GM23248 (cell line): ENCODE measurements at regions not wholly inside any gene's neighbourhood (a gene's known extent, or its start where the extent isn't known, plus 50 kb on each side); places are given as distances from the start of the nearest gene placed in this dataset.

Source experiments
- DNase-seq: peaks from one replicate; pipeline ENCODE4 v3.0.0-alpha.2; 2015
- H2AFZ ChIP-seq: fragments of 200-600 bp; sonication (generic); 2 replicates; pipeline ENCODE4 v1.6.1; 2016; ENCODE audit warnings: antibody characterized with exemption
- H3F3A ChIP-seq: fragments of 200-600 bp; sonication (generic); 2 replicates; pipeline ENCODE4 v1.6.1; 2016; ENCODE audit warnings: mild to moderate bottlenecking, antibody characterized with exemption, mixed run types; ENCODE audit not compliant: insufficient read depth
- H3K27ac ChIP-seq: fragments of 200-600 bp; sonication (generic); 2 replicates; pipeline ENCODE4 v1.5.1; 2016; ENCODE audit warnings: mild to moderate bottlenecking
- H3K27me3 ChIP-seq: fragments of 200-600 bp; sonication (generic); replicated peaks from 2 replicates; pipeline ENCODE4 v1.6.1; 2016; ENCODE audit warnings: mild to moderate bottlenecking; ENCODE audit not compliant: insufficient read depth
- H3K36me3 ChIP-seq: fragments of 200-600 bp; sonication (generic); 2 replicates; pipeline ENCODE4 v1.6.1; 2016; ENCODE audit warnings: low read depth, mild to moderate bottlenecking
- H3K4me1 ChIP-seq: fragments of 200-600 bp; sonication (generic); 2 replicates; pipeline ENCODE4 v1.6.1; 2016; ENCODE audit warnings: mild to moderate bottlenecking; ENCODE audit not compliant: insufficient read depth
- H3K4me2 ChIP-seq: fragments of 200-600 bp; sonication (generic); one replicate; pipeline ENCODE4 v1.6.1; 2016; ENCODE audit warnings: mild to moderate bottlenecking; ENCODE audit not compliant: unreplicated experiment
- H3K4me3 ChIP-seq: fragments of 200-600 bp; sonication (generic); 2 replicates; pipeline ENCODE4 v1.5.1; 2016; ENCODE audit warnings: mild to moderate bottlenecking
- H3K79me2 ChIP-seq: fragments of 200-600 bp; sonication (generic); 2 replicates; pipeline ENCODE4 v1.6.1; 2016; ENCODE audit warnings: mild to moderate bottlenecking; ENCODE audit not compliant: insufficient read depth
- H3K9ac ChIP-seq: fragments of 200-600 bp; sonication (generic); 2 replicates; pipeline ENCODE4 v1.6.1; 2016; ENCODE audit warnings: mild to moderate bottlenecking
- H3K9me2 ChIP-seq: fragments of 200-600 bp; sonication (generic); 2 replicates; pipeline ENCODE4 v1.6.1; 2016; ENCODE audit warnings: mixed run types, mild to moderate bottlenecking, moderate library complexity; ENCODE audit not compliant: insufficient read depth
- H3K9me3 ChIP-seq: fragments of 200-600 bp; sonication (generic); one replicate; pipeline ENCODE4 v1.6.1; 2017; ENCODE audit warnings: low read depth
- H4K20me1 ChIP-seq: fragments of 200-600 bp; sonication (generic); 2 replicates; pipeline ENCODE4 v1.6.0; 2016; ENCODE audit not compliant: insufficient read depth
- EZH2 ChIP-seq: fragments of 200-600 bp; sonication (generic); IDR thresholded peaks from 2 replicates; pipeline ENCODE4 v1.6.1; 2018; ENCODE audit warnings: antibody characterized with exemption, mild to moderate bottlenecking; ENCODE audit not compliant: insufficient read depth, poor library complexity, severe bottlenecking
- EZH2phosphoT487 ChIP-seq: fragments of 200-600 bp; sonication (generic); IDR thresholded peaks from 2 replicates; pipeline ENCODE4 v1.6.1; 2018; ENCODE audit warnings: antibody characterized with exemption, moderate library complexity, mild to moderate bottlenecking, low read depth; ENCODE audit not compliant: insufficient read depth
- WGBS, 2 experiments: methylation state at CpG; one replicate each; pipeline ENCODE4 v1.1.6; 2015 to 2017; ENCODE audit warnings: low lambda C conversion rate in 2 of 2, low coverage in 1 of 2; ENCODE audit errors: missing lambda C conversion rate in 2 of 2; 5-methylcytosine and 5-hydroxymethylcytosine counted together
- in situ Hi-C: fragments of 300-500 bp; cut with MboI; formaldehyde crosslinking; loops from 2 replicates; pipeline ENCODE4 v1.15.0; 2020

DNA sequence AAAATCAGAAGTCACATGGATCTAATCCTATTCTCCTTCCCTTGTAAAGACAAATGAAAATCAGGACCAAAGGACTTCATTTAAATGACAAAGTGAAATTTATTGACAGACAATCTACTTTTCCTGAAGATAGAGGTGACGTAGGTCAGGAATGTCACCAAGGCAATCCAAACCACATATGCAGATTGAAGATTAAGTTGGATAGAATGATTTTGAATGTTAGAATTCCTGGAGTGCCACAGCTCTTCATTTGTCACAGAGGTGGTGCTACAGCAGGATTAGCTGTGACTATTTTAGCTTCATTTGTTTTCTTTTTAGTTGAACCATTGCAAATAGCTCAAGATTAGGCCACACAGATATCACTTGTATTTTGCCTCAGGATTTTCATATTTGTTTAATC, 736.0 kb upstream of the ARRDC3 start:
- H4K20me1 ChIP-seq: no peaks in the 10 kb centered on the region
- 17 to 32% methylated on average over 1 of the region's 1 CpG for WGBS, 2 experiments
- H3K9me2 ChIP-seq: no peaks in the 10 kb centered on the region
- H3K9me3 ChIP-seq: no peaks in the 10 kb centered on the region
- in situ Hi-C loops: no loop called here
- H3F3A ChIP-seq: no peaks in the 10 kb centered on the region
- no peak overlapping the region for H3K9ac ChIP-seq
- H2AFZ ChIP-seq: no peak overlapping the region
- no peaks in the 10 kb centered on the region for H3K27me3 ChIP-seq
- H3K4me1 ChIP-seq: no peaks in the 10 kb centered on the region
- H3K36me3 ChIP-seq: no peaks in the 10 kb centered on the region
- DNase-seq: no peak
- H3K4me3 ChIP-seq: no peak overlapping the region
- TF ChIP-seq EZH2phosphoT487: no peak
- no peak for TF ChIP-seq EZH2
- no peaks in the 10 kb centered on the region for H3K79me2 ChIP-seq
- H3K4me2 ChIP-seq: no peak overlapping the region
- no peak overlapping the region for H3K27ac ChIP-seq

DNA sequence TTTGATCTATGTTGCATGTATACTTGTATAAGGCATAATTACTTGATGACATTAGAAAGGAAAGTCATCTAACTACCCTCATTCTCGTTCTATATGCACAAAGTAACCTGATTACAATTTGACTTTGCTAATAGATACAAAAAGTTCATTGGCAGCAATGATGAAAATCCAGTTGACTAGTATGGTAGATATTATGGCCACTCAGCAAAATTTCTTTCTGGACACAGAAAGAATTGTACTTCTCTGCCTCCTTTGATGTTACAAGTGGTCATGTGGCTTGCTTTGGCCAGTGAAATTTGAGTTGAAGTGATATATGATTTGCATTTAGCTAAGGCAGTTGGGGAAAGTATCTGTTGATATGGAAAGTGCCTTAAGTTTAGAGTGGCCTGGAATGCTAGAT, 723.7 kb upstream of the ARRDC3 start:
- no peak overlapping the region for H3K4me2 ChIP-seq
- H3K27ac ChIP-seq: no peak overlapping the region
- H4K20me1 ChIP-seq: no peaks in the 10 kb centered on the region
- no peaks in the 10 kb centered on the region for H3K36me3 ChIP-seq
- no peaks in the 10 kb centered on the region for H3K79me2 ChIP-seq
- no peak for TF ChIP-seq EZH2
- TF ChIP-seq EZH2phosphoT487: no peak
- no peaks in the 10 kb centered on the region for H3K27me3 ChIP-seq
- no peak overlapping the region for H3K9ac ChIP-seq
- 2 to 6% methylated on average over 1 of the region's 1 CpG for WGBS, 2 experiments
- H3K9me3 ChIP-seq: no peaks in the 10 kb centered on the region
- H3K9me2 ChIP-seq: no peaks in the 10 kb centered on the region
- no peaks in the 10 kb centered on the region for H3K4me1 ChIP-seq
- no peak overlapping the region for H3K4me3 ChIP-seq
- no peaks in the 10 kb centered on the region for H3F3A ChIP-seq
- no peak overlapping the region for H2AFZ ChIP-seq
- in situ Hi-C loops: no loop called here
- no peak for DNase-seq

DNA sequence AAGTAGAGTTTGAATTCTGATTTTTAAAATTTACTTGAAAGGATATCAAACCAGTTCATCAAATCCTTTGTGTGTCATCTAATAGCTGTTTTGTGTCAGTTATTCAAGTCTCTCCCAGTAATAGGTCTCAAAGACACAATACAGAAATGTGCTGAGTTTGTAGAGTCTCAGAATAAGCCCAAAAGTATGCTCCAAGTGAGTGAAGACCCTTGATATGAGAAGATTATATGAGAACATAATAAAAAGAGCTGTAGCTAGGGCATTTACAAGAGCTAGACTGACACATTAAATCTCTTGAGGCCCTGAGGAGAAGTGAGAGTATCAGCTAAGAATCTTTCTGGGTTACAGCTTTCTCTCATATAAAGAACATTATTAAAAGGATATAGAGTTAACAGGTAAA, 721.0 kb upstream of the ARRDC3 start:
- Histone ChIP-seq H3K36me3 (no peaks in the 10 kb centered on the region), H3K27me3 (no peaks in the 10 kb centered on the region)
- in situ Hi-C loops: no loop called here

DNA sequence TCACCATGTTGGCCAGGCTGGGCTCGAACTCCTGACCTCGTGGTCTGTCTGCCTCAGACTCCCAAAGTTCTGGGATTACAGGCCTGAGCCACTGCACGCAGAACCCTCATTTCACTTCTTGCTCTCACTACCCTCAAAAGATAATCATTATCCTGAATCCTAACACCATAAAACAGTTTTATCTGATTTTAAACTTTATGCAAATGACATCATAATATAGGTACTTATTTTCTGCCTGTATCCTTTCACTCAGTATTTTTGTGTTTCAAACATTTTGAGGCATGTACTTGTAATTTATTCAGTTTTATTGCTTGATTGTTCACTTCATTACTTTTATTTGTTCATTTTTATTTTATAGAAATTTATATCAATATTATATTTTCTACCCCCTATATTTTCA, 719.2 kb upstream of the ARRDC3 start:
- no peaks in the 10 kb centered on the region for H3K9me3 ChIP-seq
- no peak overlapping the region for H3K4me3 ChIP-seq
- no peak for DNase-seq
- 14 to 39% methylated on average over 3 of the region's 3 CpGs for WGBS, 2 experiments
- no peaks in the 10 kb centered on the region for H3K36me3 ChIP-seq
- H2AFZ ChIP-seq: no peak overlapping the region
- H3F3A ChIP-seq: no peaks in the 10 kb centered on the region
- no peaks in the 10 kb centered on the region for H3K9me2 ChIP-seq
- H3K9ac ChIP-seq: no peak overlapping the region
- in situ Hi-C loops: no loop called here
- no peaks in the 10 kb centered on the region for H3K79me2 ChIP-seq
- H3K27me3 ChIP-seq: no peaks in the 10 kb centered on the region
- H4K20me1 ChIP-seq: no peaks in the 10 kb centered on the region
- H3K27ac ChIP-seq: no peak overlapping the region
- no peak for TF ChIP-seq EZH2
- no peak for TF ChIP-seq EZH2phosphoT487
- H3K4me1 ChIP-seq: no peaks in the 10 kb centered on the region
- H3K4me2 ChIP-seq: no peak overlapping the region

More for the DNA sequence above, 721.0 kb upstream of the ARRDC3 start:
- Histone ChIP-seq H3K4me1 (no peaks in the 10 kb centered on the region), H3K79me2 (no peaks in the 10 kb centered on the region), H3K4me3 (no peak overlapping the region), H2AFZ (no peak overlapping the region), H3K9me3 (no peaks in the 10 kb centered on the region), H4K20me1 (no peaks in the 10 kb centered on the region), H3F3A (no peaks in the 10 kb centered on the region), H3K9ac (no peak overlapping the region), H3K4me2 (no peak overlapping the region), H3K27ac (no peak overlapping the region), H3K9me2 (no peaks in the 10 kb centered on the region)
- TF ChIP-seq EZH2phosphoT487 (no peak), EZH2 (no peak)
- DNase-seq: no peak

DNA sequence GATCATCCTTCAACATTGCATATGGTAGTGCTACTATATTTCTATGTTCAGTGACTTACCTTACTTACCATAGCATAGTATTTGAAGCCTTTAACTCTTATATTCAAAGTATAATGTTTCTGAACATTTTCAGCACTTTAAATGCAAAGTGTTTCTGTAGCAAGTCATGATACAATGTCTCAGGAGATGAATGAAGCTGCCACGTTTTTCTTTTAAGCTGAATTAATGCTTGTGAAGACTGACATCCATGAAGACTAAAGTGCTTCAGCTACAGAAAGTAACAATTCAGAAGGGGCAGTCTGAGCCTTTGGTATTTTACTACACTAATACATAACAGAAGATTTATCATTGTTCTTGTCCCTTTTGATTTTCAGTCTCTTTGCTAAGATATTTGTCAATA, 709.1 kb upstream of the ARRDC3 start:
- in situ Hi-C loops: no loop called here
- Histone ChIP-seq H3K9me2 (no peaks in the 10 kb centered on the region), H3K9ac (no peak overlapping the region), H3K4me1 (no peaks in the 10 kb centered on the region), H3K36me3 (no peaks in the 10 kb centered on the region), H3K9me3 (no peaks in the 10 kb centered on the region), H3F3A (no peaks in the 10 kb centered on the region), H3K27ac (no peak overlapping the region), H3K79me2 (no peaks in the 10 kb centered on the region), H3K4me2 (no peak overlapping the region), H3K27me3 (no peaks in the 10 kb centered on the region), H2AFZ (no peak overlapping the region), H4K20me1 (no peaks in the 10 kb centered on the region), H3K4me3 (no peak overlapping the region)
- WGBS, 2 experiments: 0% methylated on average over 1 of the region's 1 CpG
- TF ChIP-seq EZH2phosphoT487 (no peak), EZH2 (no peak)
- no peak for DNase-seq
